OCI-LY3 (cell line): ENCODE measurements at regions not wholly inside any gene's neighbourhood (a gene's known extent, or its start where the extent isn't known, plus 50 kb on each side); places are given as distances from the start of the nearest gene placed in this dataset.

ENCODE experiments used
- CTCF ChIP-seq: fragments of 200-600, 300-600 bp; sonication (generic); IDR thresholded peaks from 2 replicates; pipeline ENCODE4 v1.5.1; 2014; ENCODE audit warnings: antibody characterized with exemption, low read length, low read depth
- EZH2phosphoT487 ChIP-seq: fragments of 200-600 bp; shearing (Covaris generic); IDR thresholded peaks from 2 replicates; pipeline ENCODE4 v1.6.1; 2018; ENCODE audit warnings: antibody characterized with exemption, mixed run types, low read depth

- TF ChIP-seq CTCF (no peak), EZH2phosphoT487 (no peak)
These were observed 186.2 kb downstream of the SNAPC1 start for GRCh38 chr14:61948376-61948775.
